Stimulated activated naive CD8-positive, alpha-beta T cell treated with anti-CD3 and anti-CD28 coated beads, Interleukin-15, amount 100 ng/mL, for 72 hours (primary cell): ENCODE measurements at regions not wholly inside any gene's neighbourhood (a gene's known extent, or its start where the extent isn't known, plus 50 kb on each side); places are given as distances from the start of the nearest gene placed in this dataset.

Source experiments
- ATAC-seq: fragments of 150-1000 bp; cut with Tn5 transposase; 2 replicates; pipeline ENCODE4 v1.10.0; 2021; ENCODE audit warnings: mild to moderate bottlenecking, moderate library complexity
- DNase-seq, 2 donors: peaks; one replicate each; pipeline ENCODE4 v3.0.0; 2021 to 2022
- H3K27ac Mint-ChIP-seq, 2 donors: one replicate each; pipeline ENCODE4 v1.8.0; 2022; ENCODE audit warnings: mild to moderate bottlenecking in 2 of 2, mixed read lengths in 2 of 2, moderate library complexity in 2 of 2
- H3K27me3 Mint-ChIP-seq: one replicate; pipeline ENCODE4 v1.8.0; 2022; ENCODE audit warnings: mixed read lengths
- H3K4me1 Mint-ChIP-seq: one replicate; pipeline ENCODE4 v1.8.0; 2022; ENCODE audit warnings: mild to moderate bottlenecking, mixed read lengths
- H3K4me3 Mint-ChIP-seq, 2 donors: one replicate each; pipeline ENCODE4 v1.8.0; 2022; ENCODE audit warnings: mild to moderate bottlenecking in 2 of 2, mixed read lengths in 2 of 2, moderate library complexity in 1 of 2
- H3K9me3 Mint-ChIP-seq, 2 donors: one replicate each; pipeline ENCODE4 v1.8.0; 2022; ENCODE audit warnings: mixed read lengths in 2 of 2

GRCh38 chr5:2175842-2176404, 293.2 kb upstream of the IRX4 start:
- Mint-ChIP-seq H3K4me1 (no peaks in the 10 kb centered on the region), H3K27me3 (peaks cover 23% of the 10 kb centered on the region), H3K27ac (no peak overlapping the region), H3K9me3 (no peaks in the 10 kb centered on the region), H3K4me3 (no peak overlapping the region)
- DNase-seq: no peak
- no peak for ATAC-seq

- H3K27me3 Mint-ChIP-seq: peaks cover 23% of the 10 kb centered on the region
- no peak for DNase-seq
- no peaks in the 10 kb centered on the region for H3K9me3 Mint-ChIP-seq
- H3K4me1 Mint-ChIP-seq: no peaks in the 10 kb centered on the region
- H3K27ac Mint-ChIP-seq: no peak overlapping the region
- no peak for ATAC-seq
- H3K4me3 Mint-ChIP-seq: no peak overlapping the region
Measured at GRCh38 chr5:2175041-2175440, 292.3 kb upstream of the IRX4 start.

- Mint-ChIP-seq H3K9me3 (no peaks in the 10 kb centered on the region), H3K27me3 (peaks cover 23% of the 10 kb centered on the region), H3K4me1 (no peaks in the 10 kb centered on the region), H3K27ac (no peak overlapping the region), H3K4me3 (no peak overlapping the region)
- no peak for ATAC-seq
- no peak for DNase-seq
Measured at GRCh38 chr5:2174538-2174937, 291.8 kb upstream of the IRX4 start.

GRCh38 chr5:2173151-2173834, 290.6 kb upstream of the IRX4 start:
- no peak for DNase-seq
- Mint-ChIP-seq H3K9me3 (no peaks in the 10 kb centered on the region), H3K4me1 (no peaks in the 10 kb centered on the region), H3K27me3 (peaks cover 23% of the 10 kb centered on the region), H3K27ac (no peak overlapping the region), H3K4me3 (no peak overlapping the region)
- no peak for ATAC-seq

- Mint-ChIP-seq H3K4me1 (no peaks in the 10 kb centered on the region), H3K4me3 (no peak overlapping the region), H3K27ac (no peak overlapping the region), H3K27me3 (peaks cover 23% of the 10 kb centered on the region), H3K9me3 (no peaks in the 10 kb centered on the region)
- no peak for DNase-seq
- ATAC-seq: no peak
Measured at GRCh38 chr5:2172471-2172870, 289.7 kb upstream of the IRX4 start.

GRCh38 chr5:2170761-2171160, 288.0 kb upstream of the IRX4 start:
- H3K4me1 Mint-ChIP-seq: no peaks in the 10 kb centered on the region
- no peak overlapping the region for H3K27ac Mint-ChIP-seq

GRCh38 chr5:2169850-2170760, 287.4 kb upstream of the IRX4 start:
- ATAC-seq (no peak), DNase-seq (no peak)
- H3K27ac Mint-ChIP-seq: no peak overlapping the region
- peaks cover 23% of the 10 kb centered on the region for H3K27me3 Mint-ChIP-seq
- H3K4me3 Mint-ChIP-seq: no peak overlapping the region
- no peaks in the 10 kb centered on the region for H3K9me3 Mint-ChIP-seq
- H3K4me1 Mint-ChIP-seq: no peaks in the 10 kb centered on the region

More at GRCh38 chr5:2170761-2171160, 288.0 kb upstream of the IRX4 start:
- DNase-seq (no peak), ATAC-seq (no peak)
- H3K27me3 Mint-ChIP-seq: peaks cover 23% of the 10 kb centered on the region
- no peaks in the 10 kb centered on the region for H3K9me3 Mint-ChIP-seq
- no peak overlapping the region for H3K4me3 Mint-ChIP-seq

GRCh38 chr5:2169430-2169808, 286.7 kb upstream of the IRX4 start:
- no peak overlapping the region for H3K4me3 Mint-ChIP-seq
- H3K27me3 Mint-ChIP-seq: peaks cover 26% of the 10 kb centered on the region
- no peaks in the 10 kb centered on the region for H3K4me1 Mint-ChIP-seq
- no peaks in the 10 kb centered on the region for H3K9me3 Mint-ChIP-seq
- no peak for DNase-seq
- no peak overlapping the region for H3K27ac Mint-ChIP-seq
- no peak for ATAC-seq

- ATAC-seq (no peak), DNase-seq (no peak)
- no peaks in the 10 kb centered on the region for H3K4me1 Mint-ChIP-seq
- H3K4me3 Mint-ChIP-seq: no peak overlapping the region
- no peaks in the 10 kb centered on the region for H3K9me3 Mint-ChIP-seq
- peaks cover 32% of the 10 kb centered on the region for H3K27me3 Mint-ChIP-seq
- H3K27ac Mint-ChIP-seq: no peak overlapping the region
Measured at GRCh38 chr5:2168601-2169429, 286.1 kb upstream of the IRX4 start.

- Mint-ChIP-seq H3K27me3 (peaks cover 32% of the 10 kb centered on the region), H3K4me3 (no peak overlapping the region), H3K9me3 (no peaks in the 10 kb centered on the region), H3K27ac (no peak overlapping the region), H3K4me1 (no peaks in the 10 kb centered on the region)
- no peak for ATAC-seq
- DNase-seq: no peak
Measured at GRCh38 chr5:2167671-2168070, 284.9 kb upstream of the IRX4 start.

GRCh38 chr5:2166979-2167377, 284.3 kb upstream of the IRX4 start:
- no peaks in the 10 kb centered on the region for H3K9me3 Mint-ChIP-seq
- ATAC-seq (no peak), DNase-seq (no peak)
- no peaks in the 10 kb centered on the region for H3K4me1 Mint-ChIP-seq
- H3K27ac Mint-ChIP-seq: no peak overlapping the region
- peaks cover 25% of the 10 kb centered on the region for H3K27me3 Mint-ChIP-seq
- H3K4me3 Mint-ChIP-seq: no peak overlapping the region

GRCh38 chr5:2166306-2166978, 283.7 kb upstream of the IRX4 start:
- H3K4me1 Mint-ChIP-seq: no peaks in the 10 kb centered on the region
- H3K9me3 Mint-ChIP-seq: peaks cover 0 to 3% of the 10 kb centered on the region in 2 donors
- H3K27me3 Mint-ChIP-seq: peaks cover 21% of the 10 kb centered on the region
- no peak overlapping the region for H3K27ac Mint-ChIP-seq
- no peak overlapping the region for H3K4me3 Mint-ChIP-seq
- ATAC-seq: no peak
- DNase-seq: no peak

- no peaks in the 10 kb centered on the region for H3K4me1 Mint-ChIP-seq
- DNase-seq (no peak), ATAC-seq (no peak)
- H3K27me3 Mint-ChIP-seq: peaks cover 21% of the 10 kb centered on the region
- peak overlapping the region in 1 of 2 donors; percentile 74 for H3K27ac Mint-ChIP-seq
- H3K4me3 Mint-ChIP-seq: no peak overlapping the region
- H3K9me3 Mint-ChIP-seq: peaks cover 0 to 10% of the 10 kb centered on the region in 2 donors
Measured at GRCh38 chr5:2165615-2166305, 283.0 kb upstream of the IRX4 start.

GRCh38 chr5:2165203-2165602, 282.5 kb upstream of the IRX4 start:
- DNase-seq: no peak
- H3K4me1 Mint-ChIP-seq: no peaks in the 10 kb centered on the region

More at GRCh38 chr5:2165203-2165602, 282.5 kb upstream of the IRX4 start:
- no peak overlapping the region for H3K27ac Mint-ChIP-seq
- no peak for ATAC-seq
- peaks cover 0 to 10% of the 10 kb centered on the region in 2 donors for H3K9me3 Mint-ChIP-seq
- peaks cover 21% of the 10 kb centered on the region for H3K27me3 Mint-ChIP-seq
- no peak overlapping the region for H3K4me3 Mint-ChIP-seq
